ENCODE measurements at regions not wholly inside any gene's neighbourhood (a gene's known extent, or its start where the extent isn't known, plus 50 kb on each side); places are given as distances from the start of the nearest gene placed in this dataset.

DNA sequence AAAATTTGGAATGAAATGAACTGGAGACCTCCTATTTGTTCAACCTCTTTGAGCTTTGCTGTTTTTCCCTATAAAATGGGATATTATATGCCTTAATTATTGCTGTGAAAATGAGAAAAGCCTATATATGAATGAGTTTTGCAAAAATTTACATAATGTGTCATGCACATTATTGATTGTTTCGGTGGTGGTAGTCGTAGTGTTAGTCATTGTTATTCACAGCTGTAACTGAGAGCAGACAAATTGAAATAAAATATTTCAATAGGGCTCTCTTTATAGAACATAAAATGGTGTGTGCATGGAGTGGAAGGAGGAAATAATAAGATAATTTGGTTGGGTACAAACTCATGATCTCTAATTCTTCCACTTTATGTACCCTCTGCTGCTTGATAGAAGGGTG, 153.7 kb upstream of the GADL1 start:
- TF ChIP-seq, protein P1, sequence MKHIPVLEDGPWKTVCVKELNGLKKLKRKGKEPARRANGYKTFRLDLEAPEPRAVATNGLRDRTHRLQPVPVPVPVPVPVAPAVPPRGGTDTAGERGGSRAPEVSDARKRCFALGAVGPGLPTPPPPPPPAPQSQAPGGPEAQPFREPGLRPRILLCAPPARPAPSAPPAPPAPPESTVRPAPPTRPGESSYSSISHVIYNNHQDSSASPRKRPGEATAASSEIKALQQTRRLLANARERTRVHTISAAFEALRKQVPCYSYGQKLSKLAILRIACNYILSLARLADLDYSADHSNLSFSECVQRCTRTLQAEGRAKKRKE (CRISPR knock-in tag; IDR thresholded peaks at IDR 0.05; ENCODE audit: low read depth) = no peak
- TF ChIP-seq, protein P2, sequence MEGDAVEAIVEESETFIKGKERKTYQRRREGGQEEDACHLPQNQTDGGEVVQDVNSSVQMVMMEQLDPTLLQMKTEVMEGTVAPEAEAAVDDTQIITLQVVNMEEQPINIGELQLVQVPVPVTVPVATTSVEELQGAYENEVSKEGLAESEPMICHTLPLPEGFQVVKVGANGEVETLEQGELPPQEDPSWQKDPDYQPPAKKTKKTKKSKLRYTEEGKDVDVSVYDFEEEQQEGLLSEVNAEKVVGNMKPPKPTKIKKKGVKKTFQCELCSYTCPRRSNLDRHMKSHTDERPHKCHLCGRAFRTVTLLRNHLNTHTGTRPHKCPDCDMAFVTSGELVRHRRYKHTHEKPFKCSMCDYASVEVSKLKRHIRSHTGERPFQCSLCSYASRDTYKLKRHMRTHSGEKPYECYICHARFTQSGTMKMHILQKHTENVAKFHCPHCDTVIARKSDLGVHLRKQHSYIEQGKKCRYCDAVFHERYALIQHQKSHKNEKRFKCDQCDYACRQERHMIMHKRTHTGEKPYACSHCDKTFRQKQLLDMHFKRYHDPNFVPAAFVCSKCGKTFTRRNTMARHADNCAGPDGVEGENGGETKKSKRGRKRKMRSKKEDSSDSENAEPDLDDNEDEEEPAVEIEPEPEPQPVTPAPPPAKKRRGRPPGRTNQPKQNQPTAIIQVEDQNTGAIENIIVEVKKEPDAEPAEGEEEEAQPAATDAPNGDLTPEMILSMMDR (IDR thresholded peaks at IDR 0.05) = no peak
- TF ChIP-seq CHD2 (IDR thresholded peaks at IDR 0.05; ENCODE audit: low read length, partially characterized antibody) (no peak), POLR2A (IDR thresholded peaks at IDR 0.05; ENCODE audit: low read length) (no peak), MAZ (IDR thresholded peaks at IDR 0.05; ENCODE audit: borderline replicate concordance, low read depth, low read length) (no peak), KDM1A (IDR thresholded peaks at IDR 0.05; ENCODE audit: low read depth) (no peak)

Measured in A549 (cell line).